ENCODE measurements at regions not wholly inside any gene's neighbourhood (a gene's known extent, or its start where the extent isn't known, plus 50 kb on each side); places are given as distances from the start of the nearest gene placed in this dataset.

DNA sequence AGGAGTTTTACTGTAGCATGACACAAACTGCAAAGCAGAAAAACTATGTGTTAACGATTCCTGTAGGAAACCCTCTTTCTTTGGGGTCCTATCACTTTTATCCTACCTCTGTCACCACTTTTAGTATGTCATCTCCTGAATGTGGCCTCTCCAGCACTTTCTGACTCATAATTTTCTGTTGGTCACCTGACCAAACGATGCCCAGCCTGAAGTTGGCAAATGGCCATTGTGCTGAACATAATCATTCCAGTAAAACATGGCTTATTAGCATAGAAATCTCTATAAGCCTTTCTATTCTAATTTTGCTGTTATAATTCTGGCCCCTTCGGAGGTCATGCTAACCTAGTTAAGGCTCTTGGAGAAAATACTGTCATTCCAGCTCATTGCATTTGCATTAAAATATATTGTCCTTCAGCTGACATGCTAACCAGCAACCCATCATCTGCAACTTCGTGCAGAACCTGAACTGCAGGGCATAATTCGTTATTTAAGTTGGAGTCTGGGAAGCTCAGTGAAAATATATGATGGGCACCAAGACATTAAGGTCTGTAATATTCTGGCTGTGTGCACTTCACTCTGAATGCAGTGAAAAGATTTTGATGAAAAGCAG lies 140.3 kb downstream of the NMUR2 start:
- TF ChIP-seq, protein P1, sequence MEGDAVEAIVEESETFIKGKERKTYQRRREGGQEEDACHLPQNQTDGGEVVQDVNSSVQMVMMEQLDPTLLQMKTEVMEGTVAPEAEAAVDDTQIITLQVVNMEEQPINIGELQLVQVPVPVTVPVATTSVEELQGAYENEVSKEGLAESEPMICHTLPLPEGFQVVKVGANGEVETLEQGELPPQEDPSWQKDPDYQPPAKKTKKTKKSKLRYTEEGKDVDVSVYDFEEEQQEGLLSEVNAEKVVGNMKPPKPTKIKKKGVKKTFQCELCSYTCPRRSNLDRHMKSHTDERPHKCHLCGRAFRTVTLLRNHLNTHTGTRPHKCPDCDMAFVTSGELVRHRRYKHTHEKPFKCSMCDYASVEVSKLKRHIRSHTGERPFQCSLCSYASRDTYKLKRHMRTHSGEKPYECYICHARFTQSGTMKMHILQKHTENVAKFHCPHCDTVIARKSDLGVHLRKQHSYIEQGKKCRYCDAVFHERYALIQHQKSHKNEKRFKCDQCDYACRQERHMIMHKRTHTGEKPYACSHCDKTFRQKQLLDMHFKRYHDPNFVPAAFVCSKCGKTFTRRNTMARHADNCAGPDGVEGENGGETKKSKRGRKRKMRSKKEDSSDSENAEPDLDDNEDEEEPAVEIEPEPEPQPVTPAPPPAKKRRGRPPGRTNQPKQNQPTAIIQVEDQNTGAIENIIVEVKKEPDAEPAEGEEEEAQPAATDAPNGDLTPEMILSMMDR (IDR thresholded peaks at IDR 0.05): no peak
- TF ChIP-seq POLR2AphosphoS5 (IDR thresholded peaks at IDR 0.05; ENCODE audit: insufficient read depth in 1 of 2, low read depth in 1 of 2): no peak
- TF ChIP-seq POLR2A (IDR thresholded peaks at IDR 0.05): no peak

Measured in vagina (tissue), 2 donors.